ENCODE measurements at regions not wholly inside any gene's neighbourhood (a gene's known extent, or its start where the extent isn't known, plus 50 kb on each side); places are given as distances from the start of the nearest gene placed in this dataset.

GRCh38 chr5:58150926-58151325 is 309.0 kb downstream of the PLK2 start (continued):
- no peak for TF ChIP-seq CHD7 (IDR thresholded peaks at IDR 0.05; ENCODE audit: insufficient replicate concordance, low read length)
- no peak for TF ChIP-seq JUND (IDR thresholded peaks at IDR 0.05; ENCODE audit: low read length)
- no peak for TF ChIP-seq NRF1 (IDR thresholded peaks at IDR 0.05; ENCODE audit: low read depth, low read length)
- no peak for TF ChIP-seq TCF12 (IDR thresholded peaks at IDR 0.05; ENCODE audit: low read depth, low read length)
- TF ChIP-seq KDM1A (IDR thresholded peaks at IDR 0.05; ENCODE audit: borderline replicate concordance, low read length): no peak

Measured in H1 (cell line).